WTC11 (cell line): ENCODE measurements at regions not wholly inside any gene's neighbourhood (a gene's known extent, or its start where the extent isn't known, plus 50 kb on each side); places are given as distances from the start of the nearest gene placed in this dataset.

Experiments
- ATAC-seq: fragments of 200-7000 bp; cut with Tn5 transposase; 2 replicates; pipeline ENCODE4 v1.10.0; 2021; ENCODE audit warnings: mild to moderate bottlenecking, moderate library complexity
- CTCF ChIA-PET: fragments of 300-600 bp; sonication (Branson Sonifier 250); formaldehyde crosslinking; loops from one replicate; lab custom pipeline; 2021; ENCODE audit warnings: antibody characterized with exemption; lab: Charles Lee
- POLR2A ChIA-PET: fragments of 350-600 bp; sonication (Branson Sonifier 250); formaldehyde crosslinking; loops from one replicate; lab custom pipeline; 2021; ENCODE audit warnings: antibody characterized with exemption; lab: Charles Lee
- DNase-seq: peaks from one replicate; pipeline ENCODE4 v3.0.0; 2021; ENCODE audit warnings: low spot score
- H3K27ac Mint-ChIP-seq: 2 replicates; pipeline ENCODE4 v1.8.0; 2021; ENCODE audit warnings: mixed read lengths
- H3K27me3 Mint-ChIP-seq: 2 replicates; pipeline ENCODE4 v1.8.0; 2021; ENCODE audit warnings: low read depth, mild to moderate bottlenecking, moderate library complexity, mixed read lengths
- H3K36me3 Mint-ChIP-seq: 2 replicates; pipeline ENCODE4 v1.8.0; 2021; ENCODE audit warnings: mixed read lengths
- H3K4me1 Mint-ChIP-seq: 2 replicates; pipeline ENCODE4 v1.8.0; 2022; ENCODE audit warnings: mixed read lengths
- H3K4me3 Mint-ChIP-seq: 2 replicates; pipeline ENCODE4 v1.8.0; 2021; ENCODE audit warnings: mild to moderate bottlenecking, moderate library complexity, mixed read lengths
- H3K9me3 Mint-ChIP-seq: 2 replicates; pipeline ENCODE4 v1.8.0; 2021; ENCODE audit warnings: mixed read lengths
- CBFB ChIP-seq: sonication (generic); formaldehyde crosslinking; IDR thresholded peaks from 2 replicates; pipeline ENCODE4 v1.8.1; 2022; ENCODE audit warnings: mild to moderate bottlenecking, low read depth, missing genetic modification reagents
- CREM ChIP-seq: sonication (generic); formaldehyde crosslinking; IDR thresholded peaks from 2 replicates; pipeline ENCODE4 v1.8.1; 2022; ENCODE audit warnings: mild to moderate bottlenecking, missing genetic modification reagents, moderate library complexity
- EMX1 ChIP-seq: fragments of 250-450 bp; sonication (Bioruptor Pico); IDR thresholded peaks from 2 replicates; pipeline ENCODE4 v1.8.0; 2021; ENCODE audit warnings: mild to moderate bottlenecking
- GABPB1 ChIP-seq: sonication (generic); formaldehyde crosslinking; IDR thresholded peaks from 2 replicates; pipeline ENCODE4 v1.8.1; 2023; ENCODE audit warnings: mild to moderate bottlenecking, missing genetic modification reagents
- GRHL2 ChIP-seq: fragments of 250-450 bp; sonication (Bioruptor Pico); IDR thresholded peaks from 2 replicates; pipeline ENCODE4 v1.8.0; 2022; ENCODE audit warnings: mild to moderate bottlenecking, moderate library complexity; ENCODE audit not compliant: insufficient replicate concordance, severe bottlenecking
- IRF2 ChIP-seq: sonication (generic); formaldehyde crosslinking; IDR thresholded peaks from 2 replicates; pipeline ENCODE4 v1.8.0; 2022; ENCODE audit warnings: low read depth, missing genetic modification reagents, borderline replicate concordance
- JAZF1 ChIP-seq: fragments of 250-450 bp; sonication (Bioruptor Pico); IDR thresholded peaks from 2 replicates; pipeline ENCODE4 v1.9.0; 2021; ENCODE audit warnings: moderate library complexity, mild to moderate bottlenecking, inconsistent platforms
- MXD4 ChIP-seq: fragments of 250-450 bp; sonication (Bioruptor Pico); IDR thresholded peaks from 2 replicates; pipeline ENCODE4 v1.8.0; 2021; ENCODE audit warnings: mild to moderate bottlenecking, moderate library complexity, borderline replicate concordance
- NR1H2 ChIP-seq: sonication (generic); formaldehyde crosslinking; IDR thresholded peaks from 2 replicates; pipeline ENCODE4 v1.9.0; 2021; ENCODE audit warnings: mild to moderate bottlenecking, moderate library complexity, missing genetic modification reagents
- OVOL2 ChIP-seq: fragments of 250-450 bp; sonication (Bioruptor Pico); IDR thresholded peaks from 2 replicates; pipeline ENCODE4 v1.9.0; 2021; ENCODE audit warnings: mild to moderate bottlenecking, borderline replicate concordance
- RELA ChIP-seq: sonication (generic); formaldehyde crosslinking; IDR thresholded peaks from 2 replicates; pipeline ENCODE4 v1.8.1; 2022; ENCODE audit warnings: missing genetic modification reagents, mild to moderate bottlenecking, borderline replicate concordance
- SMAD4 ChIP-seq: sonication (generic); formaldehyde crosslinking; IDR thresholded peaks from 2 replicates; pipeline ENCODE4 v1.8.0; 2022; ENCODE audit warnings: mild to moderate bottlenecking, missing genetic modification reagents
- SOX15 ChIP-seq: fragments of 250-450 bp; sonication (Bioruptor Pico); IDR thresholded peaks from 2 replicates; pipeline ENCODE4 v1.9.0; 2021; ENCODE audit warnings: mild to moderate bottlenecking
- TEAD4 ChIP-seq: sonication (generic); formaldehyde crosslinking; IDR thresholded peaks from 2 replicates; pipeline ENCODE4 v1.8.0; 2022; ENCODE audit warnings: mild to moderate bottlenecking, missing genetic modification reagents
- TP53 ChIP-seq: sonication (generic); formaldehyde crosslinking; IDR thresholded peaks from 2 replicates; pipeline ENCODE4 v1.8.1; 2023; ENCODE audit warnings: mild to moderate bottlenecking, missing genetic modification reagents
- ZNF121 ChIP-seq: sonication (generic); formaldehyde crosslinking; IDR thresholded peaks from 2 replicates; pipeline ENCODE4 v1.8.0; 2023; ENCODE audit warnings: missing genetic modification reagents
- ZNF281 ChIP-seq: sonication (generic); formaldehyde crosslinking; IDR thresholded peaks from 2 replicates; pipeline ENCODE4 v1.8.0; 2023; ENCODE audit warnings: mild to moderate bottlenecking, missing genetic modification reagents
- ZNF317 ChIP-seq: sonication (generic); formaldehyde crosslinking; IDR thresholded peaks from 2 replicates; pipeline ENCODE4 v1.8.1; 2023; ENCODE audit warnings: low read depth, mild to moderate bottlenecking, moderate library complexity, missing genetic modification reagents, borderline replicate concordance
- ZNF396 ChIP-seq: fragments of 250-450 bp; sonication (Bioruptor Pico); IDR thresholded peaks from 2 replicates; pipeline ENCODE4 v1.8.0; 2021; ENCODE audit warnings: mild to moderate bottlenecking, moderate library complexity, borderline replicate concordance
- TF ChIP-seq, protein P1 (sequence below): sonication (generic); formaldehyde crosslinking; IDR thresholded peaks from 2 replicates; pipeline ENCODE4 v1.8.1; 2023; ENCODE audit warnings: mild to moderate bottlenecking, missing genetic modification reagents, moderate library complexity
- TF ChIP-seq, protein P2 (sequence below): sonication (generic); formaldehyde crosslinking; IDR thresholded peaks from 2 replicates; pipeline ENCODE4 v1.8.1; 2022; ENCODE audit warnings: mild to moderate bottlenecking, moderate library complexity, missing genetic modification reagents
- TF ChIP-seq, protein P3 (sequence below): sonication (generic); formaldehyde crosslinking; IDR thresholded peaks from 2 replicates; pipeline ENCODE4 v1.8.1; 2022; ENCODE audit warnings: low read depth, mild to moderate bottlenecking, moderate library complexity, missing genetic modification reagents, borderline replicate concordance
- TF ChIP-seq, protein P4 (sequence below): sonication (generic); formaldehyde crosslinking; IDR thresholded peaks from 2 replicates; pipeline ENCODE4 v1.8.1; 2022; ENCODE audit warnings: low read depth, missing genetic modification reagents, borderline replicate concordance

GRCh38 chr2:149994057-149994728 is 406.6 kb upstream of the MMADHC start:
- no peak for DNase-seq
- TF ChIP-seq, protein P1, sequence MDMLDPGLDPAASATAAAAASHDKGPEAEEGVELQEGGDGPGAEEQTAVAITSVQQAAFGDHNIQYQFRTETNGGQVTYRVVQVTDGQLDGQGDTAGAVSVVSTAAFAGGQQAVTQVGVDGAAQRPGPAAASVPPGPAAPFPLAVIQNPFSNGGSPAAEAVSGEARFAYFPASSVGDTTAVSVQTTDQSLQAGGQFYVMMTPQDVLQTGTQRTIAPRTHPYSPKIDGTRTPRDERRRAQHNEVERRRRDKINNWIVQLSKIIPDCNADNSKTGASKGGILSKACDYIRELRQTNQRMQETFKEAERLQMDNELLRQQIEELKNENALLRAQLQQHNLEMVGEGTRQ = no peak
- TF ChIP-seq, protein P2, sequence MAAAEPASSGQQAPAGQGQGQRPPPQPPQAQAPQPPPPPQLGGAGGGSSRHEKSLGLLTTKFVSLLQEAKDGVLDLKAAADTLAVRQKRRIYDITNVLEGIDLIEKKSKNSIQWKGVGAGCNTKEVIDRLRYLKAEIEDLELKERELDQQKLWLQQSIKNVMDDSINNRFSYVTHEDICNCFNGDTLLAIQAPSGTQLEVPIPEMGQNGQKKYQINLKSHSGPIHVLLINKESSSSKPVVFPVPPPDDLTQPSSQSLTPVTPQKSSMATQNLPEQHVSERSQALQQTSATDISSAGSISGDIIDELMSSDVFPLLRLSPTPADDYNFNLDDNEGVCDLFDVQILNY (CRISPR knock-in tag) = no peak
- TF ChIP-seq, protein P3, sequence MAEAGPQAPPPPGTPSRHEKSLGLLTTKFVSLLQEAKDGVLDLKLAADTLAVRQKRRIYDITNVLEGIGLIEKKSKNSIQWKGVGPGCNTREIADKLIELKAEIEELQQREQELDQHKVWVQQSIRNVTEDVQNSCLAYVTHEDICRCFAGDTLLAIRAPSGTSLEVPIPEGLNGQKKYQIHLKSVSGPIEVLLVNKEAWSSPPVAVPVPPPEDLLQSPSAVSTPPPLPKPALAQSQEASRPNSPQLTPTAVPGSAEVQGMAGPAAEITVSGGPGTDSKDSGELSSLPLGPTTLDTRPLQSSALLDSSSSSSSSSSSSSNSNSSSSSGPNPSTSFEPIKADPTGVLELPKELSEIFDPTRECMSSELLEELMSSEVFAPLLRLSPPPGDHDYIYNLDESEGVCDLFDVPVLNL (CRISPR knock-in tag) = no peak
- no peak for TF ChIP-seq SOX15 (CRISPR knock-in tag)
- no peak for TF ChIP-seq ZNF121 (CRISPR knock-in tag)
- TF ChIP-seq EMX1 (CRISPR knock-in tag) = no peak
- TF ChIP-seq SMAD4 (CRISPR knock-in tag) = no peak
- ATAC-seq = no peak
- Mint-ChIP-seq H3K4me1 (no peaks in the 10 kb centered on the region), H3K9me3 (peaks cover 29% of the 10 kb centered on the region), H3K27me3 (no peaks in the 10 kb centered on the region), H3K36me3 (no peaks in the 10 kb centered on the region), H3K4me3 (no peak overlapping the region), H3K27ac (no peak overlapping the region)
- ChIA-PET CTCF (no interaction called here), POLR2A (no interaction called here)

GRCh38 chr2:149993316-149993715 is 405.7 kb upstream of the MMADHC start:
- TF ChIP-seq RELA (CRISPR knock-in tag) = no peak
- TF ChIP-seq CREM = no peak
- TF ChIP-seq, protein P4, sequence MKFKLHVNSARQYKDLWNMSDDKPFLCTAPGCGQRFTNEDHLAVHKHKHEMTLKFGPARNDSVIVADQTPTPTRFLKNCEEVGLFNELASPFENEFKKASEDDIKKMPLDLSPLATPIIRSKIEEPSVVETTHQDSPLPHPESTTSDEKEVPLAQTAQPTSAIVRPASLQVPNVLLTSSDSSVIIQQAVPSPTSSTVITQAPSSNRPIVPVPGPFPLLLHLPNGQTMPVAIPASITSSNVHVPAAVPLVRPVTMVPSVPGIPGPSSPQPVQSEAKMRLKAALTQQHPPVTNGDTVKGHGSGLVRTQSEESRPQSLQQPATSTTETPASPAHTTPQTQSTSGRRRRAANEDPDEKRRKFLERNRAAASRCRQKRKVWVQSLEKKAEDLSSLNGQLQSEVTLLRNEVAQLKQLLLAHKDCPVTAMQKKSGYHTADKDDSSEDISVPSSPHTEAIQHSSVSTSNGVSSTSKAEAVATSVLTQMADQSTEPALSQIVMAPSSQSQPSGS (CRISPR knock-in tag) = no peak
- TF ChIP-seq ZNF281 (CRISPR knock-in tag) = no peak
- no peak for TF ChIP-seq JAZF1 (CRISPR knock-in tag)
- TF ChIP-seq CBFB = no peak
- no peak for TF ChIP-seq EMX1 (CRISPR knock-in tag)
- no peak for TF ChIP-seq TEAD4
- TF ChIP-seq MXD4 = no peak
- TF ChIP-seq, protein P1 = no peak
- no peak for TF ChIP-seq GABPB1 (CRISPR knock-in tag)
- TF ChIP-seq ZNF396 (CRISPR knock-in tag) = no peak
- TF ChIP-seq, protein P3 (CRISPR knock-in tag) = no peak
- TF ChIP-seq TP53 (CRISPR knock-in tag) = no peak
- TF ChIP-seq GRHL2 (CRISPR knock-in tag) = no peak
- no peak for TF ChIP-seq ZNF317 (CRISPR knock-in tag)
- TF ChIP-seq NR1H2 (CRISPR knock-in tag) = no peak
- TF ChIP-seq OVOL2 (CRISPR knock-in tag) = no peak
- no peak for TF ChIP-seq IRF2
- Mint-ChIP-seq H3K4me1 (no peaks in the 10 kb centered on the region), H3K4me3 (no peak overlapping the region), H3K27ac (no peak overlapping the region), H3K27me3 (no peaks in the 10 kb centered on the region), H3K9me3 (peaks cover 21% of the 10 kb centered on the region), H3K36me3 (no peaks in the 10 kb centered on the region)
- ChIA-PET POLR2A (no interaction called here), CTCF (no interaction called here)
- ATAC-seq = no peak
- DNase-seq = no peak
